PC-3 (cell line): ENCODE measurements at regions not wholly inside any gene's neighbourhood (a gene's known extent, or its start where the extent isn't known, plus 50 kb on each side); places are given as distances from the start of the nearest gene placed in this dataset.

Experiments used
- ATAC-seq: fragments of 200-7000 bp; cut with Tn5 transposase; 2 replicates; pipeline ENCODE4 v1.9.1; 2020; ENCODE audit warnings: mild to moderate bottlenecking, moderate library complexity
- BruUV-seq: library from RNA; stranded (reverse); fragments of 400-500 nt; replicated peaks from 2 replicates; lab custom pipeline; 2021; lab: Mats Ljungman, UMichigan
- CTCF ChIA-PET: fragments of 300-600 bp; sonication (Branson Sonifier 250); formaldehyde crosslinking; loops from one replicate; lab custom pipeline; 2022; ENCODE audit warnings: antibody characterized with exemption; lab: Charles Lee
- POLR2A ChIA-PET: fragments of 300-600 bp; sonication (Branson Sonifier 250); formaldehyde crosslinking; loops from one replicate; lab custom pipeline; 2022; ENCODE audit warnings: antibody characterized with exemption; ENCODE audit not compliant: unreplicated experiment; lab: Charles Lee
- DNase-seq: peaks from one replicate; pipeline ENCODE4 v3.0.0-alpha.2; 2015
- H2AFZ ChIP-seq: fragments of 300-600 bp; sonication (generic); 2 replicates; pipeline ENCODE4 v1.6.0; 2016; ENCODE audit warnings: antibody characterized with exemption, low read length
- H3F3A ChIP-seq: fragments of 300-600 bp; sonication (generic); one replicate; pipeline ENCODE4 v1.6.0; 2017; ENCODE audit warnings: antibody characterized with exemption, low read length, control low read depth, mild to moderate bottlenecking; ENCODE audit not compliant: unreplicated experiment
- H3K27ac ChIP-seq: fragments of 300-600 bp; sonication (generic); 2 replicates; pipeline ENCODE4 v1.5.1; 2016; ENCODE audit warnings: mild to moderate bottlenecking, low read length
- H3K27me3 ChIP-seq: fragments of 300-600 bp; sonication (generic); 2 replicates; pipeline ENCODE4 v1.6.1; 2016; ENCODE audit warnings: low read length, mixed read lengths
- H3K36me3 ChIP-seq: fragments of 300-600 bp; sonication (generic); 2 replicates; pipeline ENCODE4 v1.6.1; 2016; ENCODE audit warnings: low read depth, mixed run types, low read length, mixed read lengths
- H3K4me1 ChIP-seq: fragments of 300-600 bp; sonication (generic); 2 replicates; pipeline ENCODE4 v1.5.1; 2016; ENCODE audit warnings: low read length; ENCODE audit not compliant: insufficient read depth
- H3K4me2 ChIP-seq: fragments of 300-600 bp; sonication (generic); 2 replicates; pipeline ENCODE4 v1.6.0; 2016; ENCODE audit warnings: low read length
- H3K4me3 ChIP-seq: fragments of 300-600 bp; sonication (generic); 2 replicates; pipeline ENCODE4 v1.5.1; 2016; ENCODE audit warnings: mild to moderate bottlenecking, low read length, mixed read lengths
- H3K79me2 ChIP-seq: fragments of 300-600 bp; sonication (generic); 2 replicates; pipeline ENCODE4 v1.6.1; 2017; ENCODE audit warnings: low read length, mixed read lengths
- H3K9ac ChIP-seq: fragments of 300-600 bp; sonication (generic); 2 replicates; pipeline ENCODE4 v1.6.0; 2016; ENCODE audit warnings: mild to moderate bottlenecking, low read length
- H3K9me2 ChIP-seq: fragments of 300-600 bp; sonication (generic); replicated peaks from 2 replicates; pipeline ENCODE4 v1.6.1; 2016; ENCODE audit warnings: mixed run types, low read length, mixed read lengths
- H3K9me3 ChIP-seq: fragments of 300-600 bp; sonication (generic); 2 replicates; pipeline ENCODE4 v1.6.1; 2016; ENCODE audit warnings: low read length, mixed read lengths
- H4K20me1 ChIP-seq: fragments of 300-600 bp; sonication (generic); 2 replicates; pipeline ENCODE4 v1.6.1; 2016; ENCODE audit warnings: low read length, mixed read lengths
- CTCF ChIP-seq: fragments of 300-600 bp; sonication (generic); conservative IDR thresholded peaks from 2 replicates; pipeline ENCODE4 v1.5.1; 2017; ENCODE audit warnings: antibody characterized with exemption, low read depth, mild to moderate bottlenecking, low read length
- EZH2 ChIP-seq: fragments of 300-600 bp; sonication (generic); IDR thresholded peaks from one replicate; pipeline ENCODE4 v1.6.1; 2017; ENCODE audit warnings: antibody characterized with exemption, mild to moderate bottlenecking, low read length; ENCODE audit not compliant: unreplicated experiment
- EZH2phosphoT487 ChIP-seq: fragments of 300-600 bp; sonication (generic); IDR thresholded peaks from 2 replicates; pipeline ENCODE4 v1.6.1; 2018; ENCODE audit warnings: mild to moderate bottlenecking, antibody characterized with exemption, low read length, borderline replicate concordance
- intact Hi-C: fragments of 100-400 bp; cut with micrococcal nuclease; formaldehyde crosslinking; loops from 2 replicates; pipeline ENCODE4 v1.9.0; 2023

GRCh38 chr6:15090745-15091384, 155.0 kb upstream of the JARID2 start:
- Histone ChIP-seq H3K9me2 (no peaks in the 10 kb centered on the region), H3K27ac (no peak overlapping the region), H3K4me2 (0 out of 2 replicates have a peak overlapping the region, but pooled peaks have one; percentile 20), H3K27me3 (no peaks in the 10 kb centered on the region), H3K79me2 (no peaks in the 10 kb centered on the region), H3K4me1 (peaks cover 13% of the 10 kb centered on the region; the same call in 1 of the 2 replicates), H3K4me3 (no peak overlapping the region), H4K20me1 (no peaks in the 10 kb centered on the region), H3K9me3 (no peaks in the 10 kb centered on the region), H3K36me3 (no peaks in the 10 kb centered on the region), H3F3A (no peaks in the 10 kb centered on the region), H3K9ac (no peak overlapping the region), H2AFZ (peak overlapping the region; percentile 49; the same call in 1 of the 2 replicates)
- ChIA-PET CTCF (interaction anchor here (0.6 to 0.7 kb wide), 2 partner anchors 11 to 44 kb away, joined by 4 read pairs; no protein-coding TSS in a partner anchor), POLR2A (no interaction called here)
- no peak for ATAC-seq
- BruUV-seq, result no TSS peak
- intact Hi-C loops, result no loop called here
- TF ChIP-seq CTCF (no peak), EZH2 (no peak), EZH2phosphoT487 (no peak)
- DNase-seq, result no peak

GRCh38 chr6:15096894-15097837, 148.7 kb upstream of the JARID2 start:
- intact Hi-C loops, result no loop called here
- no peaks in the 10 kb centered on the region for H3K4me1 ChIP-seq
- H3K36me3 ChIP-seq, result no peaks in the 10 kb centered on the region
- BruUV-seq, result no TSS peak
- H3K4me2 ChIP-seq, result no peak overlapping the region
- H3K4me3 ChIP-seq, result no peak overlapping the region
- DNase-seq, result no peak
- H3K27me3 ChIP-seq, result no peaks in the 10 kb centered on the region
- TF ChIP-seq EZH2 (no peak), CTCF (no peak), EZH2phosphoT487 (no peak)
- H4K20me1 ChIP-seq, result no peaks in the 10 kb centered on the region
- no peak overlapping the region for H2AFZ ChIP-seq
- ATAC-seq, result no peak
- H3F3A ChIP-seq, result no peaks in the 10 kb centered on the region
- H3K9ac ChIP-seq, result no peak overlapping the region
- H3K27ac ChIP-seq, result no peak overlapping the region
- no peaks in the 10 kb centered on the region for H3K79me2 ChIP-seq
- ChIA-PET POLR2A (no interaction called here), CTCF (no interaction called here)
- no peaks in the 10 kb centered on the region for H3K9me3 ChIP-seq
- no peaks in the 10 kb centered on the region for H3K9me2 ChIP-seq
